Upper lobe of left lung (tissue), 4 donors: ENCODE measurements at regions not wholly inside any gene's neighbourhood (a gene's known extent, or its start where the extent isn't known, plus 50 kb on each side); places are given as distances from the start of the nearest gene placed in this dataset.

ENCODE experiments used
- EP300 ChIP-seq, 4 donors: sonication (generic); formaldehyde crosslinking; IDR thresholded peaks; one replicate each; pipeline ENCODE4 v1.5.1; 2017; ENCODE audit warnings: antibody characterized with exemption in 4 of 4, control low read depth in 2 of 4
- POLR2A ChIP-seq, 4 donors: fragments of 450-650 bp; IDR thresholded peaks; one replicate each; pipeline ENCODE4 v1.5.1; 2016 to 2017; ENCODE audit warnings: antibody characterized with exemption in 4 of 4, mild to moderate bottlenecking in 2 of 4
- POLR2AphosphoS5 ChIP-seq, 2 donors: sonication (generic); formaldehyde crosslinking; IDR thresholded peaks; one replicate each; pipeline ENCODE4 v1.5.1; 2017; ENCODE audit warnings: antibody characterized with exemption in 2 of 2
- TF ChIP-seq, protein P1 (sequence below), 6 experiments: fragments of 450-650 bp in 4 of 6; fragments of 200-600 bp in 2 of 6; sonication (generic) in 2 of 6; IDR thresholded peaks; one replicate each; pipeline ENCODE4 v1.5.1; 2016 to 2019; ENCODE audit warnings: antibody characterized with exemption in 6 of 6

DNA sequence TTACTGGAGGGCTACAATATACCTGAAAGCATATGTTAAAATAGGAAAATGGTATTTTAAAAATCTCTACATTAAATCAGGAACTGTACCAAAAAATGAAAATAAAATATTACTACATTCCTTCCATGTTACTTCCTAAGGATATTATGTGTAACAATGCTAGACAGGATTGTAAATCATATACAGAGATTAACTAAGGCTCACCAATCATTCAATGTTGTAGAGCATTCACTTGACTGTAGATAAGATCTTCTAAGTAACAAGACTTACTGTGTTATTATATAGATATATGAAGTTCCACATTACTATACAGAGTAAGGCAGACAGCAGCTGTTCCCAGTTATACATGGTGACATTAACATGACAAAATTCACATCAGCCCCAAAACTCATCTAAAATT lies 1919.1 kb upstream of the CDH9 start:
- TF ChIP-seq, protein P1, sequence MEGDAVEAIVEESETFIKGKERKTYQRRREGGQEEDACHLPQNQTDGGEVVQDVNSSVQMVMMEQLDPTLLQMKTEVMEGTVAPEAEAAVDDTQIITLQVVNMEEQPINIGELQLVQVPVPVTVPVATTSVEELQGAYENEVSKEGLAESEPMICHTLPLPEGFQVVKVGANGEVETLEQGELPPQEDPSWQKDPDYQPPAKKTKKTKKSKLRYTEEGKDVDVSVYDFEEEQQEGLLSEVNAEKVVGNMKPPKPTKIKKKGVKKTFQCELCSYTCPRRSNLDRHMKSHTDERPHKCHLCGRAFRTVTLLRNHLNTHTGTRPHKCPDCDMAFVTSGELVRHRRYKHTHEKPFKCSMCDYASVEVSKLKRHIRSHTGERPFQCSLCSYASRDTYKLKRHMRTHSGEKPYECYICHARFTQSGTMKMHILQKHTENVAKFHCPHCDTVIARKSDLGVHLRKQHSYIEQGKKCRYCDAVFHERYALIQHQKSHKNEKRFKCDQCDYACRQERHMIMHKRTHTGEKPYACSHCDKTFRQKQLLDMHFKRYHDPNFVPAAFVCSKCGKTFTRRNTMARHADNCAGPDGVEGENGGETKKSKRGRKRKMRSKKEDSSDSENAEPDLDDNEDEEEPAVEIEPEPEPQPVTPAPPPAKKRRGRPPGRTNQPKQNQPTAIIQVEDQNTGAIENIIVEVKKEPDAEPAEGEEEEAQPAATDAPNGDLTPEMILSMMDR (IDR thresholded peaks at IDR 0.05): no peak
- TF ChIP-seq EP300 (IDR thresholded peaks at IDR 0.05) (no peak), POLR2AphosphoS5 (IDR thresholded peaks at IDR 0.05) (no peak), POLR2A (IDR thresholded peaks at IDR 0.05) (no peak)
